Heart left ventricle (tissue), 16 donors: ENCODE measurements at regions not wholly inside any gene's neighbourhood (a gene's known extent, or its start where the extent isn't known, plus 50 kb on each side); places are given as distances from the start of the nearest gene placed in this dataset.

Experiments used
- ATAC-seq, 4 donors: fragments of 200-7000 bp; cut with Tn5 transposase; one replicate each; pipeline ENCODE4 v1.9.1; 2020 to 2022; ENCODE audit warnings: moderate library complexity in 4 of 4, mild to moderate bottlenecking in 3 of 4, moderate number of reproducible peaks in 1 of 4
- DNase-seq, 5 donors: peaks; one replicate each; pipeline ENCODE4 v3.0.0-alpha.2; 2020
- H3K27ac ChIP-seq, 12 donors: fragments of 200-600 bp; sonication (generic) in 4 of 12; one replicate each; pipeline versions ENCODE4 v1.5.0 to v1.8.0; 2016 to 2022; ENCODE audit warnings: mild to moderate bottlenecking in 2 of 12
- H3K27me3 ChIP-seq, 9 donors: fragments of 200-600 bp; sonication (generic) in 2 of 9; one replicate each; pipeline versions ENCODE4 v1.5.1 to v1.8.0; 2016 to 2022; ENCODE audit warnings: mild to moderate bottlenecking in 3 of 9
- H3K36me3 ChIP-seq, 9 donors: fragments of 200-600 bp; sonication (generic) in 2 of 9; one replicate each; pipeline versions ENCODE4 v1.5.0 to v1.8.0; 2018 to 2022; ENCODE audit warnings: mild to moderate bottlenecking in 2 of 9
- H3K4me1 ChIP-seq, 12 donors: fragments of 200-600 bp; sonication (generic) in 4 of 12; one replicate each; pipeline versions ENCODE4 v1.5.0 to v1.8.0; 2016 to 2022; ENCODE audit warnings: mild to moderate bottlenecking in 3 of 12
- H3K4me3 ChIP-seq, 12 donors: fragments of 200-600 bp; sonication (generic) in 4 of 12; one replicate each; pipeline versions ENCODE4 v1.5.0 to v1.8.0; 2017 to 2022; ENCODE audit warnings: mild to moderate bottlenecking in 9 of 12, moderate library complexity in 4 of 12
- H3K9me3 ChIP-seq, 12 donors: fragments of 200-600 bp; sonication (generic) in 4 of 12; one replicate each; pipeline versions ENCODE4 v1.5.0 to v1.8.0; 2016 to 2022; ENCODE audit warnings: mild to moderate bottlenecking in 1 of 12
- POLR2A ChIP-seq, 2 donors: fragments of 450-650 bp; IDR thresholded peaks; one replicate each; pipeline ENCODE4 v1.6.1; 2017; ENCODE audit warnings: antibody characterized with exemption in 2 of 2, mild to moderate bottlenecking in 2 of 2, moderate library complexity in 2 of 2
- WGBS, 4 donors: extraction: QIAGEN DNeasy Blood & Tissue Kit in 2 of 4; methylation state at CpG; one replicate each; pipeline versions ENCODE4 v1.1.5 to v1.1.7; 2013 to 2018; 5-methylcytosine and 5-hydroxymethylcytosine counted together
- intact Hi-C, 10 donors: fragments of 100-400 bp; cut with DNase I; formaldehyde crosslinking; loops; one replicate each; pipeline versions ENCODE4 v1.11.1 to v1.14.2; 2022
- TF ChIP-seq, protein P1 (sequence below), 12 donors: fragments of 200-600 bp; sonication (generic) in 4 of 12; IDR thresholded peaks; one replicate each; pipeline versions ENCODE4 v1.5.0 to v1.8.0; 2018 to 2022; ENCODE audit warnings: antibody characterized with exemption in 12 of 12, mild to moderate bottlenecking in 5 of 12
- donor health status: ischemic (EF 13 %, LVEDD 7.1; RV severe dilation, severe dysfunction).
- donor health status: healthy with polysubstance abuse.
- donor health status: DM: no; HTN: yes; CAD: no.
- donor health status: DM: no; HTN: no; CAD: no.
- donor health status: ischemic (EF 25% LVEDD 6.9; RV normal size, moderate dysfunction).
- donor health status: ischemic (EF 25% LVEDD 5.7; RV mildly dilated, moderate dysfunction).
- donor health status: healthy.
- donor health status: DM: yes; HTN: yes; CAD: no.
- donor health status: ischemic (EF 35%, LVEDD 5.7; RV mildly dilated, moderate dysfunction).
- donor health status: nonischemic (EF 11% LVEDD 7.7; RV severe dilation, severe dysfunction).
- donor health status: DM: yes; HTN: yes; CAD: no.
- donor health status: PGD.
- donor health status: ischemic (EF 29% LVEDD 5.4; RV normal size, mild dysfunction).
- donor health status: nonischemic (EF 23%, LVEDD 6.1; RV moderate dilation, normal function).

DNA sequence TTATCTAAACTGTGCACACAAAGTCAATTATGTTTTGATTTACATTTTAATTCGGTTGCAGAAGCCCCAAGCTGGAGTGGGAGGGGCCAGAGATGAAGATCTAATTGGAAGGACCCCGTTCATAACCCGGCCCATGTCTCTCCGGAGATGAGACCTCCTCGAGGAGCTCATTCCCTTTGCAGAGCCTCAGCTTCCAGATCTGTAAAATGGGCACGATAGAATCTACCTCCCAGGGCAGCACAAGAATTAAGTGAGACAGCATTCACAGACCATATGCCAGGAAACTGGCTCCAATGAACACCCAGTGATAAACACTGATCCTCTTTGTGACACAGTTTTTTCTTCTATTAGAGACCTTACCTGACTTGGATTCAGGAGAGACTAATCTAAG is 446.5 kb upstream of the CDH5 start:
- peaks cover 0 to 24% (median 0%) of the 10 kb centered on the region in 9 donors for H3K27me3 ChIP-seq
- no peaks in the 10 kb centered on the region for H3K9me3 ChIP-seq
- no peaks in the 10 kb centered on the region for H3K4me1 ChIP-seq
- intact Hi-C loops: no loop called here
- no peak overlapping the region for H3K4me3 ChIP-seq
- WGBS, 4 donors: 85 to 92% (median 89%) methylated on average over 6 of the region's 6 CpGs
- DNase-seq (no peak), ATAC-seq (no peak)
- no peak overlapping the region for H3K27ac ChIP-seq
- TF ChIP-seq, protein P1, sequence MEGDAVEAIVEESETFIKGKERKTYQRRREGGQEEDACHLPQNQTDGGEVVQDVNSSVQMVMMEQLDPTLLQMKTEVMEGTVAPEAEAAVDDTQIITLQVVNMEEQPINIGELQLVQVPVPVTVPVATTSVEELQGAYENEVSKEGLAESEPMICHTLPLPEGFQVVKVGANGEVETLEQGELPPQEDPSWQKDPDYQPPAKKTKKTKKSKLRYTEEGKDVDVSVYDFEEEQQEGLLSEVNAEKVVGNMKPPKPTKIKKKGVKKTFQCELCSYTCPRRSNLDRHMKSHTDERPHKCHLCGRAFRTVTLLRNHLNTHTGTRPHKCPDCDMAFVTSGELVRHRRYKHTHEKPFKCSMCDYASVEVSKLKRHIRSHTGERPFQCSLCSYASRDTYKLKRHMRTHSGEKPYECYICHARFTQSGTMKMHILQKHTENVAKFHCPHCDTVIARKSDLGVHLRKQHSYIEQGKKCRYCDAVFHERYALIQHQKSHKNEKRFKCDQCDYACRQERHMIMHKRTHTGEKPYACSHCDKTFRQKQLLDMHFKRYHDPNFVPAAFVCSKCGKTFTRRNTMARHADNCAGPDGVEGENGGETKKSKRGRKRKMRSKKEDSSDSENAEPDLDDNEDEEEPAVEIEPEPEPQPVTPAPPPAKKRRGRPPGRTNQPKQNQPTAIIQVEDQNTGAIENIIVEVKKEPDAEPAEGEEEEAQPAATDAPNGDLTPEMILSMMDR (IDR thresholded peaks at IDR 0.05): no peak
- no peak for TF ChIP-seq POLR2A (IDR thresholded peaks at IDR 0.05)
- H3K36me3 ChIP-seq: no peaks in the 10 kb centered on the region

- intact Hi-C loops: no loop called here
- DNase-seq: no peak
- no peak for TF ChIP-seq POLR2A (IDR thresholded peaks at IDR 0.05)
- TF ChIP-seq, protein P1 (IDR thresholded peaks at IDR 0.05): no peak
- no peak overlapping the region for H3K27ac ChIP-seq
- peaks cover 0 to 24% (median 0%) of the 10 kb centered on the region in 9 donors for H3K27me3 ChIP-seq
- no peaks in the 10 kb centered on the region for H3K36me3 ChIP-seq
- ATAC-seq: no peak
- H3K9me3 ChIP-seq: no peaks in the 10 kb centered on the region
- no peaks in the 10 kb centered on the region for H3K4me1 ChIP-seq
- no peak overlapping the region for H3K4me3 ChIP-seq
- 77 to 80% (median 79%) methylated on average over 27 of the region's 27 CpGs for WGBS, 4 donors
Observed at GRCh38 chr16:65919145-65919985, 447.1 kb upstream of the CDH5 start.

GRCh38 chr16:65917466-65917865 is 449.0 kb upstream of the CDH5 start:
- Histone ChIP-seq H3K9me3 (no peaks in the 10 kb centered on the region), H3K27me3 (peaks cover 0 to 24% (median 0%) of the 10 kb centered on the region in 9 donors), H3K27ac (no peak overlapping the region), H3K4me1 (no peaks in the 10 kb centered on the region), H3K36me3 (no peaks in the 10 kb centered on the region), H3K4me3 (no peak overlapping the region)
- ATAC-seq (no peak), DNase-seq (no peak)
- intact Hi-C loops: no loop called here
- WGBS, 4 donors: 56 to 76% (median 63%) methylated on average over 2 of the region's 2 CpGs
- TF ChIP-seq, protein P1 (IDR thresholded peaks at IDR 0.05): no peak
- TF ChIP-seq POLR2A (IDR thresholded peaks at IDR 0.05): no peak

DNA sequence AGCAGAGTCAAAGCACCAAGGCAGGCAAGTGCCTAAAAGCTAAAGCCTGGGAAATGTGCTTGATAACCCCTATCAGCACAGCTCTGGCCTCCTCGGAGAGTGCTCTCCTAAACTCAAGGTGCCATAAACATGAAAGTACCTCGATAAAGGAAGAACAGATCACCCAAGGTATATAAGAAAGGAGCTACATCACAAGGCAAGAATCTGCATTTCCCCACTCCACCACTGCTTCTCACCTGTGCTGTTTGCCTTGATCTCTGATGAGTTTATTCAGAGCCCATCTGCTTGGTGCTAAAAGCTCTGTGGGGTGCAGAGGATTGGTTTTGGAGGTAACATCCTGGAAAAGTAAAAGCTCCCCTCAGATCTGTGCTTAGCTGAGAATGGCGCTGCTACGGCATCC is 449.5 kb upstream of the CDH5 start:
- Histone ChIP-seq H3K36me3 (no peaks in the 10 kb centered on the region), H3K27me3 (peaks cover 0 to 24% (median 0%) of the 10 kb centered on the region in 9 donors), H3K9me3 (no peaks in the 10 kb centered on the region), H3K4me1 (no peaks in the 10 kb centered on the region), H3K27ac (no peak overlapping the region), H3K4me3 (no peak overlapping the region)
- TF ChIP-seq, protein P1 (IDR thresholded peaks at IDR 0.05): no peak
- no peak for TF ChIP-seq POLR2A (IDR thresholded peaks at IDR 0.05)
- 20 to 46% (median 40%) methylated on average over 2 to 4 of the region's 4 CpGs for WGBS, 4 donors
- DNase-seq: no peak
- intact Hi-C loops: no loop called here
- no peak for ATAC-seq
